ENCODE measurements at regions not wholly inside any gene's neighbourhood (a gene's known extent, or its start where the extent isn't known, plus 50 kb on each side); places are given as distances from the start of the nearest gene placed in this dataset.

GRCh38 chr1:193417403-193417802 lies 231.0 kb upstream of the B3GALT2 start:
- H3K27ac ChIP-seq: no peak overlapping the region
- DNase-seq: no peak

GRCh38 chr1:193416226-193417024 lies 230.0 kb upstream of the B3GALT2 start:
- Histone ChIP-seq H3K9me3 (no peaks in the 10 kb centered on the region), H3K36me3 (no peaks in the 10 kb centered on the region), H3K4me1 (peaks cover 0 to 11% (median 0%) of the 10 kb centered on the region in 4 donors), H3K27ac (no peak overlapping the region), H3K27me3 (no peaks in the 10 kb centered on the region), H3K4me3 (no peak overlapping the region)
- no peak for DNase-seq
- TF ChIP-seq CTCF (IDR thresholded peaks at IDR 0.05): no peak
- intact Hi-C loops (cut with DNase I; ENCODE audit: low total_unique reads): no loop called here

More at GRCh38 chr1:193417403-193417802, 231.0 kb upstream of the B3GALT2 start:
- intact Hi-C loops (cut with DNase I; ENCODE audit: low total_unique reads): no loop called here
- no peak for TF ChIP-seq CTCF (IDR thresholded peaks at IDR 0.05)
- H3K4me1 ChIP-seq: peaks cover 0 to 11% (median 0%) of the 10 kb centered on the region in 4 donors
- H3K36me3 ChIP-seq: no peaks in the 10 kb centered on the region
- H3K9me3 ChIP-seq: no peaks in the 10 kb centered on the region
- no peak overlapping the region for H3K4me3 ChIP-seq
- H3K27me3 ChIP-seq: no peaks in the 10 kb centered on the region

DNA sequence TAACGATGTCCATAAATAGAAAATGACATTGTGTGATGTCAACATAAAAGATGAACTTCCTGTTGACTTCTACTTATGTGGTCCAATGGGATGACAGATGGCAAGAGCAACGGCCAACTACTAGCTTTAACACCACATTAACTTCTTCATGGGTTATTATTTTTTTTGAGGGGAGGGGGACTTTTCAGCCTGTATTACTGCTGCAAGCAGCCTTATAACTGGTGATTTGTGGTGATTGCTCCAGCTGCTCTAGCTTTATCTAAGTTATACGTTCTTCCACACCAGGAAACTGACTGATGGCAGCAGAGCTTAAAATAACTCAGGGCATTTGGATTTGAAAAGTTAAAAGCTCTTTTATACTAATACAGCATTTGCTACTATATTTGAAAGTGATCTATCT lies 228.8 kb upstream of the B3GALT2 start:
- intact Hi-C loops (cut with DNase I; ENCODE audit: low total_unique reads): no loop called here
- H3K4me1 ChIP-seq: peaks cover 0 to 11% (median 0%) of the 10 kb centered on the region in 4 donors
- H3K27me3 ChIP-seq: no peaks in the 10 kb centered on the region
- no peak overlapping the region for H3K27ac ChIP-seq
- TF ChIP-seq CTCF (IDR thresholded peaks at IDR 0.05): no peak
- H3K9me3 ChIP-seq: no peaks in the 10 kb centered on the region
- H3K4me3 ChIP-seq: no peak overlapping the region
- H3K36me3 ChIP-seq: no peaks in the 10 kb centered on the region
- no peak for DNase-seq

- no peaks in the 10 kb centered on the region for H3K27me3 ChIP-seq
- no peak overlapping the region for H3K4me3 ChIP-seq
- intact Hi-C loops (cut with DNase I; ENCODE audit: low total_unique reads): no loop called here
- no peak for DNase-seq
- no peak for TF ChIP-seq CTCF (IDR thresholded peaks at IDR 0.05)
- H3K4me1 ChIP-seq: peaks cover 0 to 23% (median 3%) of the 10 kb centered on the region in 4 donors
- H3K27ac ChIP-seq: no peak overlapping the region
- no peaks in the 10 kb centered on the region for H3K9me3 ChIP-seq
- no peaks in the 10 kb centered on the region for H3K36me3 ChIP-seq
These were observed 227.0 kb upstream of the B3GALT2 start for GRCh38 chr1:193413376-193413775.

GRCh38 chr1:193412748-193413147 lies 226.3 kb upstream of the B3GALT2 start:
- no peak overlapping the region for H3K27ac ChIP-seq
- no peak for DNase-seq
- intact Hi-C loops (cut with DNase I; ENCODE audit: low total_unique reads): no loop called here

More at GRCh38 chr1:193412748-193413147, 226.3 kb upstream of the B3GALT2 start:
- H3K9me3 ChIP-seq: no peaks in the 10 kb centered on the region
- H3K27me3 ChIP-seq: no peaks in the 10 kb centered on the region
- peaks cover 0 to 18% (median 3%) of the 10 kb centered on the region in 4 donors for H3K4me1 ChIP-seq
- no peaks in the 10 kb centered on the region for H3K36me3 ChIP-seq
- no peak for TF ChIP-seq CTCF (IDR thresholded peaks at IDR 0.05)
- H3K4me3 ChIP-seq: no peak overlapping the region

Measured in tibial artery (tissue), 4 donors.